Esophagus squamous epithelium (tissue), 5 donors: ENCODE measurements at regions not wholly inside any gene's neighbourhood (a gene's known extent, or its start where the extent isn't known, plus 50 kb on each side); places are given as distances from the start of the nearest gene placed in this dataset.

Experiments used
- DNase-seq: peaks from one replicate; lab custom pipeline; 2025; lab: John Stamatoyannopoulos, UW
- H3K27ac ChIP-seq, 4 donors: fragments of 200-600 bp; sonication (generic); one replicate each; pipeline ENCODE4 v1.5.1; 2016 to 2019; ENCODE audit warnings: mild to moderate bottlenecking in 1 of 4
- H3K27me3 ChIP-seq, 4 donors: fragments of 200-600 bp; sonication (generic); 1 replicate in 3 of 4; 2 replicates in 1 of 4; pipeline versions ENCODE4 v1.5.1 to v1.6.0; 2017 to 2021; ENCODE audit warnings: antibody characterized with exemption in 1 of 4
- H3K36me3 ChIP-seq, 3 donors: fragments of 200-600 bp; sonication (generic); one replicate each; pipeline ENCODE4 v1.5.1; 2016 to 2019
- H3K4me1 ChIP-seq, 3 donors: fragments of 200-600 bp; sonication (generic); one replicate each; pipeline ENCODE4 v1.5.1; 2017 to 2019
- H3K4me3 ChIP-seq, 4 donors: fragments of 200-600 bp; sonication (generic); 1 replicate in 3 of 4; 2 replicates in 1 of 4; pipeline ENCODE4 v1.5.1; 2016 to 2019; ENCODE audit warnings: mild to moderate bottlenecking in 2 of 4, moderate library complexity in 1 of 4
- H3K9me3 ChIP-seq, 3 donors: fragments of 200-600 bp; sonication (generic); one replicate each; pipeline ENCODE4 v1.5.1; 2016 to 2019
- POLR2A ChIP-seq, 4 donors: fragments of 450-650 bp; IDR thresholded peaks; one replicate each; pipeline ENCODE4 v1.6.1; 2017; ENCODE audit warnings: antibody characterized with exemption in 4 of 4, mild to moderate bottlenecking in 4 of 4, moderate library complexity in 3 of 4
- WGBS, 2 donors: methylation state at CpG; one replicate each; pipeline ENCODE4 v1.1.5; 2018; 5-methylcytosine and 5-hydroxymethylcytosine counted together
- intact Hi-C: fragments of 100-400 bp; cut with DNase I; formaldehyde crosslinking; loops from one replicate; pipeline ENCODE4 v1.15.0; 2022
- TF ChIP-seq, protein P1 (sequence below), 6 experiments: fragments of 450-650 bp in 4 of 6; fragments of 200-600 bp in 2 of 6; sonication (generic) in 2 of 6; IDR thresholded peaks; one replicate each; pipeline ENCODE4 v1.5.1; 2016 to 2019; ENCODE audit warnings: antibody characterized with exemption in 6 of 6, mild to moderate bottlenecking in 4 of 6, moderate library complexity in 4 of 6
- donor health status: DM: yes; HTN: yes; CAD: no.

DNA sequence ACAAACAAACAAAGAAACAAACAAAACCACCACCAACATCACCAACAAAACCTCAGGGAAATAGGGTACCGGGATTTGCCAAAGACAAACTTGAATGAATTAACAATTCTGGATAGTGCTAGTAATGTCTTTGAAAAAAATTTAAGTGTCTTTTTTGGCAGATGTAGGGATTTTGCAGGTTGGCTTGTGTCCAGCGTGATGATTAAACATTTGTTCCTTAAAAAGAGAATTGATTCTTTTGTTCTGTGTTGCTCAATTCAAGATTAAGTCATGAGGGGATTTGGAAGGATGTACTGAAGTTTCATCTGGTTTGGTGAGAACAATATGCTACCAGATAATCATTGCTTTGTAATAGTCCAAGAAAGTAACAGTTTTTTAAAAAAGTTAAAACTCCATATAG lies 125.1 kb upstream of the HS3ST5 start:
- H3K9me3 ChIP-seq = no peaks in the 10 kb centered on the region
- no peak for TF ChIP-seq POLR2A (IDR thresholded peaks at IDR 0.05)
- TF ChIP-seq, protein P1, sequence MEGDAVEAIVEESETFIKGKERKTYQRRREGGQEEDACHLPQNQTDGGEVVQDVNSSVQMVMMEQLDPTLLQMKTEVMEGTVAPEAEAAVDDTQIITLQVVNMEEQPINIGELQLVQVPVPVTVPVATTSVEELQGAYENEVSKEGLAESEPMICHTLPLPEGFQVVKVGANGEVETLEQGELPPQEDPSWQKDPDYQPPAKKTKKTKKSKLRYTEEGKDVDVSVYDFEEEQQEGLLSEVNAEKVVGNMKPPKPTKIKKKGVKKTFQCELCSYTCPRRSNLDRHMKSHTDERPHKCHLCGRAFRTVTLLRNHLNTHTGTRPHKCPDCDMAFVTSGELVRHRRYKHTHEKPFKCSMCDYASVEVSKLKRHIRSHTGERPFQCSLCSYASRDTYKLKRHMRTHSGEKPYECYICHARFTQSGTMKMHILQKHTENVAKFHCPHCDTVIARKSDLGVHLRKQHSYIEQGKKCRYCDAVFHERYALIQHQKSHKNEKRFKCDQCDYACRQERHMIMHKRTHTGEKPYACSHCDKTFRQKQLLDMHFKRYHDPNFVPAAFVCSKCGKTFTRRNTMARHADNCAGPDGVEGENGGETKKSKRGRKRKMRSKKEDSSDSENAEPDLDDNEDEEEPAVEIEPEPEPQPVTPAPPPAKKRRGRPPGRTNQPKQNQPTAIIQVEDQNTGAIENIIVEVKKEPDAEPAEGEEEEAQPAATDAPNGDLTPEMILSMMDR (IDR thresholded peaks at IDR 0.05) = no peak
- 44 to 57% methylated on average over 2 of the region's 2 CpGs for WGBS, 2 donors
- H3K36me3 ChIP-seq = no peaks in the 10 kb centered on the region
- no peak for DNase-seq
- intact Hi-C loops = no loop called here
- H3K27me3 ChIP-seq = no peaks in the 10 kb centered on the region
- no peaks in the 10 kb centered on the region for H3K4me1 ChIP-seq
- no peak overlapping the region for H3K4me3 ChIP-seq
- H3K27ac ChIP-seq = no peak overlapping the region

DNA sequence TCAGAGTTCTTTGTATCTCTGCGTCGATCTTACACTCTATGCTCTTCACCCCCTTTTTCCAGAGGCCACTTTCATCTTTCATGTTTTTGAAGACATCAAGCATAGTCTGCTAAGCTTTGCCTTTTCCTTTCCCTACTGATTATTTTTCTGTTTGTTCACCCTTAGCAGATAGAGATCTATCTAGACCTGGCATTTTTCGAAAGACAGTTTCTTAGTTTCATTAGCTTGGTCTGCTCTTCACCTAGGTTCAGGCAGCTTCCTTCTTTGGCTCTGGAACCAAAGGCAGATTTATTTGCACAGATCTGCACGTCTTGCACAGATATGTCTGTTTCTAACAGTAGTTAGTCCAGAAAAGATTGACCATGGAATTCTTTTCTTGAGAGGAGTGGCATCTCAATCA lies 122.7 kb upstream of the HS3ST5 start:
- H3K27ac ChIP-seq = no peak overlapping the region
- no peak overlapping the region for H3K4me3 ChIP-seq
- TF ChIP-seq, protein P1 (IDR thresholded peaks at IDR 0.05) = no peak
- no peak for TF ChIP-seq POLR2A (IDR thresholded peaks at IDR 0.05)
- no peaks in the 10 kb centered on the region for H3K27me3 ChIP-seq
- no peaks in the 10 kb centered on the region for H3K4me1 ChIP-seq
- H3K36me3 ChIP-seq = no peaks in the 10 kb centered on the region
- intact Hi-C loops = no loop called here
- DNase-seq = no peak
- H3K9me3 ChIP-seq = no peaks in the 10 kb centered on the region
- 71 to 76% methylated on average over 4 of the region's 4 CpGs for WGBS, 2 donors

DNA sequence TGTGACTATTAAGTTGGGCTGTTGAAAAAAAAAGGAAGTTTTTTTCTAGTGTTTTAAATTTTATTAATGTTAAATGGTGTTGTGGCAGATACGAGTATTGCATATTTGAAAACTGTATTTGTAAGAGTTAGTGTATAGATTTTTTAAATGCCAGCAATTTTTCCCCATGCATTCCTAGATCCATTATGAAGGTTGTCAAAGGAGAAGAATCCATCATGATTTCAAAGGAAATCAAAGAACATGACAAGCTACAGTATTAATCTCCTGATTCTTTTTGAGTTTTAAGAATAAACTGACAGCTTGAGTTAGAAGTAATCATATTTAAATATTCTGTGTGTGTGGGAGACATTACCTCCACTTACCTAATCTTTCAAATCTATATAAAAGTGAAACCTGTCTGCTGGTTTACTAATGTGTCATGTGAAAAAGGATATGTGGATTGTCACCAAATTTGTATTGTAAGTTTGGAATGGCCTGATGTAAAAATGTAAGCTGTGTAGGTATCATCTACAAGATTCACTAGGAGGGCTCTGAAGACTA lies 111.0 kb upstream of the HS3ST5 start:
- Histone ChIP-seq H3K27me3 (no peaks in the 10 kb centered on the region), H3K4me1 (no peaks in the 10 kb centered on the region), H3K9me3 (no peaks in the 10 kb centered on the region), H3K4me3 (no peak overlapping the region), H3K36me3 (no peaks in the 10 kb centered on the region), H3K27ac (no peak overlapping the region)
- DNase-seq = no peak
- TF ChIP-seq, protein P1 (IDR thresholded peaks at IDR 0.05) = no peak
- no peak for TF ChIP-seq POLR2A (IDR thresholded peaks at IDR 0.05)
- intact Hi-C loops = no loop called here
- WGBS, 2 donors = 59 to 76% methylated on average over 1 of the region's 1 CpG

DNA sequence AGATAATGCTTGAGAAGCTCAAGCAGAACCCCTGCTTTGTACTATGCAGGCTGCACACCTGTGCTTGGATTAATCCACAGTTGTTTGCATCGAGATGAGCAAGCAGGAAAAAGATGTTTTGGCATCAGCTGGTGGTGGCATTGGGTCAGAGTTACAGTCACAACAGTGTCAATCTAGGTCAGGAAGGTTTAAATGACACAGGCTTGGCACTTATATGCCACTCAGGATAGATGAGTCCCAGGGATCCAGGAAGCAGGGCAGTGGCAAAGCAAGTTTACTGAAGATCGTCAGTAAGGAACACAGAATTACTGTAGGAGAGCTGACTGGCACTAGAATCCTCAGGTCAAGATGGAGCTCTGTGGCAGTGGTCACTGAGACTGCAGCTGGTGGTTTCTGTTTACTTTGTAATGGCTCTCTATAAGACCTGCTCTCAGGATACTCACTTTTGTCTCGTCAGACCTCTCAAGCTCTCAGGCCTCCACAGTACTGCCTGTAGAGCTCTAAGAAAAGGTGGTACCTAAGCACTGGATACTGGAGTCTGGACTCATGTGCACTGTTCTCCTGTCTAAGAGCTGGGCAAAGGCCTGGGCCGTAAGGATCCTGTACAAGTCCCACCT lies 110.1 kb upstream of the HS3ST5 start:
- 55 to 62% methylated on average over 2 to 3 of the region's 4 CpGs for WGBS, 2 donors
- no peaks in the 10 kb centered on the region for H3K36me3 ChIP-seq
- DNase-seq = no peak
- no peak overlapping the region for H3K4me3 ChIP-seq
- H3K4me1 ChIP-seq = no peaks in the 10 kb centered on the region
- H3K27me3 ChIP-seq = no peaks in the 10 kb centered on the region
- no peak overlapping the region for H3K27ac ChIP-seq
- TF ChIP-seq, protein P1 (IDR thresholded peaks at IDR 0.05) = no peak
- TF ChIP-seq POLR2A (IDR thresholded peaks at IDR 0.05) = no peak
- intact Hi-C loops = no loop called here
- H3K9me3 ChIP-seq = no peaks in the 10 kb centered on the region

DNA sequence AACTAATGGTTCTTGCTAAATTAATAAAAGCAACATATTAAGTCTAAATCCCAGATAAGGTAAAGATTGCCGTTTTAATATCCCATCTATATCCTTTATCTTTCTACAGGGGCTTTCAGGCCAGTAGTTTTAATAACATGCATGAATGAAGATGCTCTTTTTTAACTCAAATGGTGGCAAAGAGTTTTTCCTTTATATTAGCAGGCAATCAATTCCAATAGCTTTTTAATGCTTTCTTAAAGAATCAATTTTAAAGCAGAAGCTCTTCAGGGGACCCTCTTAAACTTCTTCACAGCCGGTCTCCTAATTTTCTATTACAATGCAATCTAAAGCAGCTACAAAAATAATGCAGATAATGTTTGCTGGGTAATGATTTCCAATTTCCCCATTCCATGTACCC lies 107.8 kb upstream of the HS3ST5 start:
- no peaks in the 10 kb centered on the region for H3K27me3 ChIP-seq
- no peak for TF ChIP-seq POLR2A (IDR thresholded peaks at IDR 0.05)
- TF ChIP-seq, protein P1 (IDR thresholded peaks at IDR 0.05) = no peak
- DNase-seq = no peak
- no peaks in the 10 kb centered on the region for H3K9me3 ChIP-seq
- intact Hi-C loops = no loop called here
- H3K27ac ChIP-seq = no peak overlapping the region
- H3K4me3 ChIP-seq = no peak overlapping the region
- H3K36me3 ChIP-seq = no peaks in the 10 kb centered on the region
- no peaks in the 10 kb centered on the region for H3K4me1 ChIP-seq
- WGBS, 2 donors = 60 to 62% methylated on average over 2 of the region's 2 CpGs
